Fibroblast of lung (primary cell): ENCODE measurements at regions not wholly inside any gene's neighbourhood (a gene's known extent, or its start where the extent isn't known, plus 50 kb on each side); places are given as distances from the start of the nearest gene placed in this dataset.

Source experiments
- DNase-seq, 2 donors: peaks; one replicate each; pipeline versions ENCODE4 v3.0.0 to v3.0.0-alpha.2; 2010; ENCODE audit warnings: low read depth in 2 of 2
- H2AFZ ChIP-seq: 2 replicates; pipeline ENCODE4 v1.5.1; 2012; ENCODE audit warnings: low read length, control low read depth, inconsistent platforms
- H3K27ac ChIP-seq: 2 replicates; pipeline ENCODE4 v1.5.1; 2011; ENCODE audit warnings: low read length, control low read depth; ENCODE audit not compliant: insufficient read depth
- H3K27me3 ChIP-seq: 2 replicates; pipeline ENCODE4 v1.5.1; 2011; ENCODE audit warnings: mild to moderate bottlenecking, low read length; ENCODE audit not compliant: control insufficient read depth, insufficient read depth
- H3K36me3 ChIP-seq: 2 replicates; pipeline ENCODE4 v1.5.1; 2011; ENCODE audit warnings: low read length; ENCODE audit not compliant: control insufficient read depth, insufficient read depth
- H3K4me1 ChIP-seq: 2 replicates; pipeline ENCODE4 v1.5.1; 2011; ENCODE audit warnings: low read length; ENCODE audit not compliant: control insufficient read depth, insufficient read depth; ENCODE audit errors: extremely low read depth
- H3K4me2 ChIP-seq: 2 replicates; pipeline ENCODE4 v1.5.1; 2011; ENCODE audit warnings: low read length, control low read depth; ENCODE audit not compliant: insufficient read depth; ENCODE audit errors: extremely low read depth
- H3K4me3 ChIP-seq, 4 experiments: fragments of 200-600 bp in 1 of 4; sonication (generic) in 1 of 4; replicated peaks in 1 of 4; 2 replicates each; pipeline ENCODE4 v1.5.1; 2011 to 2016; ENCODE audit warnings: low read length in 4 of 4, low read depth in 3 of 4, mild to moderate bottlenecking in 3 of 4, control low read depth in 2 of 4, inconsistent platforms in 1 of 4, mixed read lengths in 1 of 4; ENCODE audit not compliant: insufficient read depth in 1 of 4; ENCODE audit errors: control extremely low read depth in 1 of 4
- H3K79me2 ChIP-seq: 2 replicates; pipeline ENCODE4 v1.5.1; 2012; ENCODE audit warnings: mild to moderate bottlenecking, low read length, inconsistent platforms; ENCODE audit not compliant: control insufficient read depth, insufficient read depth
- H3K9ac ChIP-seq: 2 replicates; pipeline ENCODE4 v1.5.1; 2011; ENCODE audit warnings: mild to moderate bottlenecking, low read length, control low read depth; ENCODE audit not compliant: insufficient read depth
- H3K9me3 ChIP-seq: 2 replicates; pipeline ENCODE4 v1.5.1; 2012; ENCODE audit warnings: low read depth, low read length; ENCODE audit not compliant: control insufficient read depth, insufficient read depth
- H4K20me1 ChIP-seq: 2 replicates; pipeline ENCODE4 v1.5.1; 2011; ENCODE audit warnings: low read length; ENCODE audit not compliant: control insufficient read depth, insufficient read depth; ENCODE audit errors: extremely low read depth
- CTCF ChIP-seq, 2 donors: IDR thresholded peaks in 1 of 2; conservative IDR thresholded peaks in 1 of 2; 1 replicate in 1 of 2; 2 replicates in 1 of 2; pipeline ENCODE4 v1.5.1; 2011 to 2012; ENCODE audit warnings: low read length in 2 of 2, control low read depth in 1 of 2, inconsistent platforms in 1 of 2, low read depth in 1 of 2, mild to moderate bottlenecking in 1 of 2
- EZH2 ChIP-seq: IDR thresholded peaks from 2 replicates; pipeline ENCODE4 v1.5.1; 2012; ENCODE audit warnings: low read length, control low read depth, mild to moderate bottlenecking; ENCODE audit errors: missing control alignments

GRCh38 chr10:64450312-64450711, 929.1 kb downstream of the REEP3 start:
- Histone ChIP-seq H3K9ac (no peak overlapping the region), H2AFZ (no peak overlapping the region), H3K27ac (no peak overlapping the region), H4K20me1 (no peaks in the 10 kb centered on the region), H3K27me3 (no peaks in the 10 kb centered on the region), H3K4me3 (no peak overlapping the region), H3K4me2 (no peak overlapping the region), H3K36me3 (no peaks in the 10 kb centered on the region), H3K4me1 (no peaks in the 10 kb centered on the region), H3K79me2 (no peaks in the 10 kb centered on the region), H3K9me3 (no peaks in the 10 kb centered on the region)
- no peak for DNase-seq
- no peak for TF ChIP-seq CTCF (conservative IDR thresholded peaks at IDR 0.05 in 1 of 2, IDR thresholded peaks at IDR 0.05 in 1 of 2; ENCODE audit: low read depth in 1 of 2, low read length in 2 of 2)
- no peak for TF ChIP-seq EZH2

- H3K27ac ChIP-seq, result no peak overlapping the region
- H4K20me1 ChIP-seq, result no peaks in the 10 kb centered on the region
These were observed 933.8 kb downstream of the REEP3 start for GRCh38 chr10:64454962-64455361.

GRCh38 chr10:64458306-64458705, 937.1 kb downstream of the REEP3 start:
- Histone ChIP-seq H3K27me3 (no peaks in the 10 kb centered on the region), H3K9me3 (no peaks in the 10 kb centered on the region), H3K4me3 (no peak overlapping the region), H3K9ac (no peak overlapping the region), H3K4me1 (no peaks in the 10 kb centered on the region), H3K36me3 (no peaks in the 10 kb centered on the region), H3K4me2 (no peak overlapping the region), H4K20me1 (no peaks in the 10 kb centered on the region), H2AFZ (no peak overlapping the region), H3K79me2 (no peaks in the 10 kb centered on the region), H3K27ac (no peak overlapping the region)
- TF ChIP-seq CTCF (conservative IDR thresholded peaks at IDR 0.05 in 1 of 2, IDR thresholded peaks at IDR 0.05 in 1 of 2; ENCODE audit: low read depth in 1 of 2, low read length in 2 of 2) (no peak), EZH2 (no peak)
- no peak for DNase-seq

More at GRCh38 chr10:64454962-64455361, 933.8 kb downstream of the REEP3 start:
- H3K4me2 ChIP-seq, result no peak overlapping the region
- H3K79me2 ChIP-seq, result no peaks in the 10 kb centered on the region
- no peaks in the 10 kb centered on the region for H3K27me3 ChIP-seq
- H2AFZ ChIP-seq, result no peak overlapping the region
- TF ChIP-seq EZH2 (no peak), CTCF (conservative IDR thresholded peaks at IDR 0.05 in 1 of 2, IDR thresholded peaks at IDR 0.05 in 1 of 2; ENCODE audit: low read depth in 1 of 2, low read length in 2 of 2) (no peak)
- no peaks in the 10 kb centered on the region for H3K36me3 ChIP-seq
- H3K4me1 ChIP-seq, result no peaks in the 10 kb centered on the region
- no peak overlapping the region for H3K4me3 ChIP-seq
- no peak overlapping the region for H3K9ac ChIP-seq
- H3K9me3 ChIP-seq, result no peaks in the 10 kb centered on the region
- DNase-seq, result no peak
